ENCODE measurements at regions not wholly inside any gene's neighbourhood (a gene's known extent, or its start where the extent isn't known, plus 50 kb on each side); places are given as distances from the start of the nearest gene placed in this dataset.

DNA sequence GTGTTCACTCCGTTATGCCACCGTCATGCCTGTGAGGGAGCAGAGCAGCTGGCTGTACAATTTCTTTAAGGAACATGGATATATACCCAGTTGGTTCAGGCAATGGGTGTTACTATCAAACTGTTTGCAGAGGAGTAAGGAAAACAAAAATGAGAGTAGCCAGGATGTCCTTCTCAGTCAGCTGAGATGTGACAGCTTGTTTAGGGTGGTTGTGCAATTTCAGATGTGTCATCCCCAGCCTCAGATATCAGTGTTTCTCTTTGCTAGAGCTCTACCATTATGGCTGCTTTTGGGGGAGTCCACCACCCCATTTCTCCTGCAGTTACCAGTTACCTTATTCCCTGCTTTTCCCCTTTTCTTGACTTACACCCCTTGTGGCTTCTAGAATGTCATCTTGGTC is 135.2 kb upstream of the SLC24A2 start:
- H3K4me3 ChIP-seq (ENCODE audit: low read depth, low read length): no peak overlapping the region
- no peak for DNase-seq (ENCODE audit: low read depth)
- TF ChIP-seq, protein P1, sequence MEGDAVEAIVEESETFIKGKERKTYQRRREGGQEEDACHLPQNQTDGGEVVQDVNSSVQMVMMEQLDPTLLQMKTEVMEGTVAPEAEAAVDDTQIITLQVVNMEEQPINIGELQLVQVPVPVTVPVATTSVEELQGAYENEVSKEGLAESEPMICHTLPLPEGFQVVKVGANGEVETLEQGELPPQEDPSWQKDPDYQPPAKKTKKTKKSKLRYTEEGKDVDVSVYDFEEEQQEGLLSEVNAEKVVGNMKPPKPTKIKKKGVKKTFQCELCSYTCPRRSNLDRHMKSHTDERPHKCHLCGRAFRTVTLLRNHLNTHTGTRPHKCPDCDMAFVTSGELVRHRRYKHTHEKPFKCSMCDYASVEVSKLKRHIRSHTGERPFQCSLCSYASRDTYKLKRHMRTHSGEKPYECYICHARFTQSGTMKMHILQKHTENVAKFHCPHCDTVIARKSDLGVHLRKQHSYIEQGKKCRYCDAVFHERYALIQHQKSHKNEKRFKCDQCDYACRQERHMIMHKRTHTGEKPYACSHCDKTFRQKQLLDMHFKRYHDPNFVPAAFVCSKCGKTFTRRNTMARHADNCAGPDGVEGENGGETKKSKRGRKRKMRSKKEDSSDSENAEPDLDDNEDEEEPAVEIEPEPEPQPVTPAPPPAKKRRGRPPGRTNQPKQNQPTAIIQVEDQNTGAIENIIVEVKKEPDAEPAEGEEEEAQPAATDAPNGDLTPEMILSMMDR (conservative IDR thresholded peaks at IDR 0.05; ENCODE audit: low read depth, low read length): no peak

DNA sequence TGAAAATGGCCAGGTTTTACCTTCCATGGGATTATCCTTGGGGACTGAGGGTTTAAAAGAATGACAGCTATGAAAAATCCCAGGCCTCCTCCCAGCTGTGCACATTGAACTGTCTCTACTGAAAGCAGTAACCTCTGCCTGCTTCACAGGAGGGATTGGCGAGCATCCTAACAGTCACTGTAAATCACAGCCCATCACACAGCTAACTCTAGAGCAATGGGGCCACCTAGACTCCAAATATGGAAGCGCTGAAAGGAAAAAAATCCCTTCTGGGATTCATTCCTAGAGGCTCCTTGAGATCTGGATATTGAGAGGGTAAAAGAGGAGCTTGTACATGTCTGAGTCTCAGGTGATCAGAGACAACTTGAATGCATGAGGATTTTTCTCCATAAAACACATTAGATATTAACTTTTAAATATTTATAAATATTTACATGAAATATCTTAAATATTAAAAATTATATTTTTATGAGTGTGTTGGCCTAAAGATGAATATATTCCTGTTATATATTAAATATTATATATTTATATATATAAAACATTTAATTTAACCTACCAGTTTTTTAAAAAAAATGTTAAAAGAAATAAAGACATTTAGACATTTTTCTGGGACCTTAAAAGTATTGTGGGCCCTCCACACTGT is 133.8 kb upstream of the SLC24A2 start:
- TF ChIP-seq, protein P1 (conservative IDR thresholded peaks at IDR 0.05; ENCODE audit: low read depth, low read length): peak; percentile 85
- H3K4me3 ChIP-seq (ENCODE audit: low read depth, low read length): no peak overlapping the region
- DNase-seq (ENCODE audit: low read depth): no peak

DNA sequence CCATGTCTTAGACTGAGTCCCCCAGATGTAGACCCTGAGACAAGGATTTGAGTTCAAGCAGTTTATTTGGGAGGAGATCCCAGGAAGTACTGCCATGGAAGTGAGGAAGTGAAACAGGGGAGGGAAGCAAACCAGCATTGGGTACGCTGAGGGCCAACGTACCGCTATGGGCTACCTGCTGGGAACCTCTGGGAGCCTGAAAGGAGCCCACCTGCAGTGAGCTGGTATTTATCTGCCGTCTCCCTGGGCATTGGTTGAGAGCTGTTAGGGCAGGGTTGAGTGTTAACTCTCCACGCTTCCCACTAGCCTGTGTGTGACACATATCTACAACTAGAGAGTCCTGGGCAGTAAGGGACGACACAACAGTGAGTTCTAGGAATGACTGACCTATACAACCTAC is 131.6 kb upstream of the SLC24A2 start:
- no peak overlapping the region for H3K4me3 ChIP-seq (ENCODE audit: low read depth, low read length)
- no peak for DNase-seq (ENCODE audit: low read depth)
- TF ChIP-seq, protein P1 (conservative IDR thresholded peaks at IDR 0.05; ENCODE audit: low read depth, low read length): no peak

DNA sequence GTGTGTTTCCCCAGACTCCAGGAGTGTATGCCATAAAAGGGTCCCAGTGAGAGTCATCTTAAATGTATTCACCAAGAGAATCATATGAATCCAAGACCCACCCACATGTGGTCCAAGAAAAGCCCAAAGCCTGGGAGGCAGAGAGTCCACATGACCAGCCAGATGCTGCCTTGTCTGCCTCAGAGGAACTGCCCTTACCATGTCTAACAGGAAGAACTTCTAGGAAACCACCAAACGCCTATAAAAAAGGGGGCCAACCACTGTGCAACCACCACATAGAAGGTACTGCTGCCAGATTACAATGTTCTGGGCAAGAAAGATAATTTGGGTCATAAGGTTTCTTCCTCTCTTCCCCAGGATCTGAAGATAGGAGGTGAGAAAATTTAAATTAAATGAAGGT is 129.8 kb upstream of the SLC24A2 start:
- TF ChIP-seq, protein P1 (conservative IDR thresholded peaks at IDR 0.05; ENCODE audit: low read depth, low read length): no peak
- DNase-seq (ENCODE audit: low read depth): no peak
- H3K4me3 ChIP-seq (ENCODE audit: low read depth, low read length): no peak overlapping the region

DNA sequence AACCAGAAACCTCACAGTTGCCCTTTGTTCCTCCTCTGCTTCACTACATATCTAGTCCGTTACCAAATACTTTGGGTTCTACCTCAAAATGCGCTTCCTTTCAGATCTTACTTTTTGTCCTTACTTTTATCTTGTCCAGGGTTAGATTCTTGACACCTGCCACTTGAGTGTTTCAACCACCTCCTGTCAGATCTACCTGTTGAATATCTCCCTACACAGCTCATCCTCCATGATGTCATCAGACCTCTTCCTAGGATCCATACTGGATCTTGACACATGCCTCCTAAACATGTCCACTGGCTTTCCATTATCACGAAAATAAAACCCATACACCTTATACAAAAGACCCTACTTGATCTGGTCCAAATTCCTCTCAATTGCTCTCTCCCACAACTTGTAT is 125.2 kb upstream of the SLC24A2 start:
- TF ChIP-seq, protein P1 (conservative IDR thresholded peaks at IDR 0.05; ENCODE audit: low read depth, low read length): no peak
- DNase-seq (ENCODE audit: low read depth): no peak
- H3K4me3 ChIP-seq (ENCODE audit: low read depth, low read length): no peak overlapping the region

DNA sequence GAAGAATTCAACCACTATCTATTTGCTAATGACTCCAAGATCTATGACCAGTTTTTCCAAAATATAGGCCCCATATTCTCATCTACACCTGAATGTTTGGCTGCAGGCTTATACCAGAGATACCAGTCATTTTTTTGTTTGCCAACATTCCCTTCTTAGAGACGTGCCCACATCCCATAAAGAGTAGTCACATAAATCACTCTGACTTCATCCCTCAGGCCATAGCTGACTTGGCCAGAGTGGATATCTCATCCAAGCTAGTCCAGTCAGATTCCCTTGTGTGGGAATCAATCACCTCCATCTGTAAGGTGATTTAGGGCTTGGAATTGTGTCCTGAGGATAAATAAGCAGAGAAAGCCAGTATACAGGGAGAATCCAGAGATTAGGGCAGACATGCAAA is 124.3 kb upstream of the SLC24A2 start:
- H3K4me3 ChIP-seq (ENCODE audit: low read depth, low read length): no peak overlapping the region
- TF ChIP-seq, protein P1 (conservative IDR thresholded peaks at IDR 0.05; ENCODE audit: low read depth, low read length): no peak
- no peak for DNase-seq (ENCODE audit: low read depth)

DNA sequence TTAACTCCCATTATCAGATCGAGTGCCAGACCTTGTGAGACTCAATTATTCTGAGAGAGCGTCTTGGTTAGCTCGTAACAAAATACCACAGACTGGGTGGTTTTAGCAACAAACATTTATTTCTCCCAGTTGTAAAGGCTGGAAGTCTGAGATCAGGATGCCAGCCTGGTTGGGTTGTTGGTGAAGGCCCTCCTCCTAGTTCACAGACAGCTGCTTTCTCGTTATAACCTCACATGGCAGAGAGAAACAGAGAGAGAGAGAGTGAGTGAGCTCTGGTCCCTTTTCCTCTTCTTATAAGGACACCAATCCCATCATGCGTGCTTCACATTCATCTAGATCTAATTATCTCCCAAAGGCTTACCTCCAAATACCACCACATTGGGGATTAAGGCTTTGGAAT is 114.2 kb upstream of the SLC24A2 start:
- TF ChIP-seq, protein P1 (conservative IDR thresholded peaks at IDR 0.05; ENCODE audit: low read depth, low read length): no peak
- no peak overlapping the region for H3K4me3 ChIP-seq (ENCODE audit: low read depth, low read length)
- DNase-seq (ENCODE audit: low read depth): no peak
